Erythroblast (primary cell): ENCODE measurements at regions not wholly inside any gene's neighbourhood (a gene's known extent, or its start where the extent isn't known, plus 50 kb on each side); places are given as distances from the start of the nearest gene placed in this dataset.
"Not testable (repeated sequence)": the region's sequence is repeated elsewhere in the genome, so short reads cannot be mapped to it uniquely, and the experiment has no call there.

ENCODE experiments used
- DNase-seq, 2 experiments: peaks; one replicate each; lab custom pipeline; 2025; lab: John Stamatoyannopoulos, UW
- GATA1 ChIP-seq: IDR thresholded peaks from 2 replicates; pipeline ENCODE4 v1.6.1; 2011; ENCODE audit warnings: low read depth, mild to moderate bottlenecking, control low read depth, low read length, moderate library complexity
- POLR2A ChIP-seq: IDR thresholded peaks from 2 replicates; pipeline ENCODE4 v1.6.1; 2011; ENCODE audit warnings: mild to moderate bottlenecking, low read length

DNA sequence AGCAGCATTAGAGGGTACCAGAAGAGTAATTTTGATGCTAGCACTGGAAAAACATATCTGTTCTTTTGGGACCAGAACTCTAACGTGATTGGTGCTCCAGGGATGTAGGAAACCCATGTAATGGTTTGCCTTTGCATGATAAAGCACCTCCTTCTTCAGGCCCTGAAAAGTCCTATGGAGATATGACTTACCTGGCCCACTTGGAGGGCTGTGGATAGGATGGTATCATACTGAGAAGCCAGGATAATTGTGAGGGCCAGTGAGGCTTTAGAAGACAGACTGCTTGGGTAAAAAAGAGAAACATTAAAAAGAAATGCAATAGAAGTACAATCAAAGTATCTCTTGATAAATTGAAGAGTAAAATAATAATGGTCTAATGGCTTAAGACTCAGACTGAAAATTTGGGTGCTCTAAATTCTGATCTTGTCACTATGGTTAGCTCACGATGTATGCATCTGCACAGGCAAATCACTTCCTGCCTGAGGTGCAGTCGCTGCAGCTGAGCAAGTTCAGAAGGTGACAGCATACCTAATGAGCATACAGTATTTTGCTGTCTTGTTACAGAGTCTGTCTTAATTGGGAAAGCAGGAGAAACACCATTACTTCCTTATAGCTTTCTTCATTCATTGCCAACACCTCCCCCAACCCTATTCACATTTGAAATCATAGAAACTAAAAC lies 371.5 kb downstream of the NUP35 start:
- DNase-seq: no peak
- TF ChIP-seq POLR2A: no peak
- no peak for TF ChIP-seq GATA1

DNA sequence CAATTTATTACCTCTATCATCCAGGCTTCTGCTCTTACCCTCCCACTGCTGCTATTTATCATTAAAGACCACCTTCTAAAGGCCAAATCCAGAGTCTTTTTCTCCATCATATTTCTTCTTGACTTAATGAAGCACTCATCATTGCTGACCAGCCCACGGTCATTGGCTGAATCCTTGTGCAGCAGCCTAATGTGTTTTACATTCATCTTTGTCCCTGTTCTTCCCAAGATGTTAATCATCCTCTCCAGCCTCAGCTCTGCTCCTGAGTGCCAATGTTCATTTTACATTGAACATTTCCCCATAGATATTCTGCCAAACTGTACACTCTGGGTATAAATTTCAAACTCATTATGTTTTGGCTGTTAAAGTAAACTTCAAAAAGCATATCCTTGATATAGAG lies 373.6 kb downstream of the NUP35 start:
- DNase-seq: no peak
- no peak for TF ChIP-seq GATA1
- no peak for TF ChIP-seq POLR2A

DNA sequence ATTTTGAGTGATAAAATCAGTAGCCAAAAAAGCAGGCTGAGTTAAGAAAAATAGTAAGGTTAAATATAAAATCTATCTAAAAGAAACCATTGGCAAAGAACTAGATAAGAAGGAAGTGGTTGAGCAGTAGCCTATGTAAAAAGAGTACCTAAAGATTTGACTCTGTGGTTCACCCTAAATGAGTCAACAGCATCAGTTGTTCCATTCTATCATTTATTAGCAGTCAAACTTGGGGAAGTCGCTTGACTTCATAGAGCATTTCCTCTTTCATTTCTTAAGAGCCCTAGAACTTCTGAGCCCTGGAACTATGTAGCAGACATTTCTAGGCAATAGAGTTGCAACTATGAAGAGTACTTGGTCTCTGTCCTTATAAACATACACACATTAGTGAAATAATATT lies 381.7 kb downstream of the NUP35 start:
- no peak for TF ChIP-seq POLR2A
- TF ChIP-seq GATA1: no peak
- DNase-seq: no peak

DNA sequence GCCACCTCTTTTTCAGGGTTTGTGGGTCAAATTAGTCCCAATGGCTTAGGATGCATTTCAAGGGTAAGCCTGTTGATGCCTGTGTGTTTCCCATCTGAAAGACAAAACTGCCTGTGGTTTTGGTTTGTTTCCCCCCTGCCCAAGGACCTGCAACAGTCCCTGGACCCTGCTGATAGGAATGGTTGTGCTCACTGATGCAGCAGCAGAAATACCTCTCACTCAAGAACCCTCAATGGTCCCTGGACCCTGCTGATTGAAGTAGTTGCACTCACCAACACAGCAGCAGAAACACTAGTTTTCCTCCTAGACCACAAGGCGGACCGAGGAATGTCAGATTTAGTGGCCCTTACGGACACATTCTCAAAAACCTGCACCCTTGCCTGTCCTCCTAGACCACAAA lies 386.9 kb downstream of the NUP35 start:
- DNase-seq: no peak
- TF ChIP-seq POLR2A: no peak
- TF ChIP-seq GATA1: no peak

DNA sequence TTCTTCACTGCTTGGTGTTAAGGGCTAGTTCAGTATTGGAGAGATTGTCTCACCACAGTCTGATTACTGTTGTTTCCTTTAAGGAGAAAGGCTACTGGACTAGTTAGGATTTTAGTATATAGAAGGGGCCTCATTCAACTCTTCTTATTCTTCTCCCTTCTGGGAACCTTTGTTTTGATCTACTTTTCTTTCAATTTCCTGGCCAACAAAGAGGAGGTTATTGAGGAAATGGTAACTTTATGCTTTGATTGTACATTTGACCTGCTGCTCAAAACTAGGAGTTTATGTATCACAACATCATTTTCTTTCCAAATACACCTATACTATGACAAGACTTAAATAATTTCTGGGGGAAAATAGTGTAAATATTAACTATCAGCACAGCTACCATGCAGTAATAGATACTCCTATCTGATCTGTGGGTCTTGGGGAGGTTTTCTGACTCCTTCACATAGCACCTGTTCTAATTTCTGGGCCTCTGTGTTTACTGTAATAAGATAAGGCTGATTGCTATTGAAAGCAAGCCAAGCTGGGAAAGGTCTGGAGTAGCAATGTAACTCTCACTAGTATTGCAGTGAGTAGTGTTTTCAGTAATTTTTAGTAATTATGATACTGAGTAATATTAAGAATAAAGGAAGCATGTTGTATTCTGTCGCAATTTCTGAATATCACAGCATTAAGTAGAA lies 395.3 kb downstream of the NUP35 start:
- TF ChIP-seq GATA1 (no peak), POLR2A (no peak)

DNA sequence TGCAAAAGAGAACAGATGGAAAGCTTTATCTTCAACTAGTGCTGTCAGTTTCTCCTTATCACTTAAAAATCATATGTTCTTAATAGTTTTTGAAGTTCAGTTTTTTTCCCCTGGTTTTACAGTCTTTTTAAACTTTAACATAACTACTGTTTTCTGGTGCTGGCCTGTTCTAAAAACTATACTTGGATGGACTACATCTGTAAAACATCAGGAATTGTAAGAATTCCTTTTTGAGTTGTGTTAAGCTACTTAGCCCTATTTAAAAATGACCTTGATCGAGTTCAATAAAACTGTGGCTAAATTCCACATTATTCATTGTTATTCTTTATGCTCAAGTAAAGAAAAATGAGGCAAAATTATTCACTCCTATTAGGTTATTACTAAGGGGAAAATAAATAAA lies 397.7 kb downstream of the NUP35 start:
- DNase-seq: no peak
- TF ChIP-seq GATA1 (no peak), POLR2A (no peak)

More for the DNA sequence above, 395.3 kb downstream of the NUP35 start:
- no peak for DNase-seq

DNA sequence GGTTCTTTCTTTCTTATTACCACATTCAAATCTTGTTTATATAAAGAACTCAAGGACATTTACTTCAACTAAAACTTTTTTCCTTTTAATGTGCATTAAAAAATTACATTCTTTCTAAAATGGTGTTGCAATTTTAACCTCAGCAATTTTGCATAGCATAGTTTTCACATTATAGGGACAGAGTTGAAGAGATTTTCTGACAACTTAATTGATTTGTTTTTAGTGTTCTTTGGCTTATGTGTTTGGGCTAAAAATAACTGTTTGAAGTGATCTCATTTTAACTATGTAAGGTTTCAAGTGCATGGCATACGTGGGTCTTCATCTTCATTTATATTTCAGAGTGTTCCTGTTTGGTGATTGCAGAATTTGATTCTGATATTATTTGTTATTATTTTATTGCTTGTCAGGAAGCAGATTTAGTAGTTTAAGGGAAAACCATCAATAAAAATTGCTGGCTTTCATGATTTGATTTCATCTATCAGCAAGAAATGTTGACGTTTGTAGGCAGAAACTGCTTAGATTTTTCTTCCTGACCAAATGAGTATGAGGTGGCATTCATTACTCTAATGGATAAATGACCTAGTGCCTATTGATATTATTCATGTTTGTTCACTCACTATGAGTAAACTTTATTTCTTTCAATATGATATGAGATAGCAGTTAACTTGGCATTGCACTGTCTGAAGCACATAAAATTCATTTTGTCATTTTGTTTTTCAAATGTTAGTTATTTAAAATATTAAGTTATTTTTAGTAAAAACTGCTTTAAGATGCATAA lies 398.4 kb downstream of the NUP35 start:
- no peak for DNase-seq
- TF ChIP-seq GATA1: no peak
- TF ChIP-seq POLR2A: no peak

DNA sequence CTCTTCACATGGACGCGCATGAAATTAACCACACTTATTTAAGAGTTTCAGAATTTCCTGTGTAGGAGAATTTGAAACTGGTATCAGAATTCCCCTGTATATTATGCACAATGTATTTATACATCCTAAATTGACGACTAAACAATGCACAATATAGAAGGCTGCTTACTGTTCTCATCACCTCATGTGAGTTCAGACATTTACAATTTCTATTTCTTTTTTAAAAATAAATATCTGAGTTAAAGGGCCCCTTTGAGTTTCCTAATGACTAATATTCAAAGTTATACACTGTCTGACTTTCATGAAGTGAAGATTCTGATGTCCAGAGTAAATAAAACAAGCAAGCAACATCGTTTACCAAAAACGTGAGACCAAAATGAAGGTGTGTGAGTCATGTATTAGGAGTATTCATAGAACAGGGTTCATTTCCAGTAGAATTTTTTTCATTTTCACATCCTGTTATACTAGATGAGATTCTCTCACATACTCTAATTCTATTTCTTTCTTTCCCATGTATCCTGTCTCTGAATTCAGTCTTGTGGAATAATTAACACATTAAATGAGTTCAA lies 406.2 kb downstream of the NUP35 start:
- DNase-seq: no peak
- TF ChIP-seq GATA1 (no peak), POLR2A (no peak)

DNA sequence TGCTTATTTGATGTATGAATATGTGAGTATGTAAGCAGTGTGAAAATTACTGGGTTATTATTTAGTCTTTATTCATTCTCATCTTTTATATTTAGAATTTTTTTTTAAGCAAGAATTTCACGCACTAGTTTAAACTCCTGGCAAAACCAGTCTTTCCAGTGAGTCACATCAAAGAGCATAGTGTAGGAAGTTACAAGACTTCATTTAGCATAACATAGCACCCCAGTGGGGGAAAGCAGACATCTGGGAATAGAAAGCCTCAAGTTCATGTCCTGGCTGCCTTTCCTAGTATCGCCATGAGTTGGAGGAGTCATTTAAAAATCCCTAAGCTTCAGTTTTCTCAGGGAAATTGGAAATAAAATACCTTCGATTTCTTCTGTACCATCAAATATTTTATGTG lies 408.3 kb downstream of the NUP35 start:
- DNase-seq: no peak
- no peak for TF ChIP-seq GATA1
- TF ChIP-seq POLR2A: no peak

DNA sequence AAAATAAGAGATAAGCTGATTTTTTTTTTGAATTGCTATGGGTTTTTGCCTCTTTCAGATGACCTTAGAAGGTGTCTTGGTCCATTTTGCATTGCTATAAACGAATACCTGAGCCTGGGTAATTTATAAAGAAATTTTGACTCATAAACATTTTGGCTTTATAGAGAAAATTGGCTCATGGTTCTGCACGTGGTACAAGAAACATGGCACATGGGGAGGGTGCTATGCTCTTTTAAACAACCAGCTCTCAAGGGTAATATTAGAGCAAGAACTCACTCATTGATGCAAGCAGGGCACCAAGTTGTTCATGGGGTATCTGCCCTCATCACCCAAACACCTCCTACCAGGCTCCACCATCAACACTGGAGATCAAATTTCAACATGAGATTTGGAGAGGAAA lies 408.8 kb downstream of the NUP35 start:
- DNase-seq: no peak
- no peak for TF ChIP-seq POLR2A
- no peak for TF ChIP-seq GATA1

DNA sequence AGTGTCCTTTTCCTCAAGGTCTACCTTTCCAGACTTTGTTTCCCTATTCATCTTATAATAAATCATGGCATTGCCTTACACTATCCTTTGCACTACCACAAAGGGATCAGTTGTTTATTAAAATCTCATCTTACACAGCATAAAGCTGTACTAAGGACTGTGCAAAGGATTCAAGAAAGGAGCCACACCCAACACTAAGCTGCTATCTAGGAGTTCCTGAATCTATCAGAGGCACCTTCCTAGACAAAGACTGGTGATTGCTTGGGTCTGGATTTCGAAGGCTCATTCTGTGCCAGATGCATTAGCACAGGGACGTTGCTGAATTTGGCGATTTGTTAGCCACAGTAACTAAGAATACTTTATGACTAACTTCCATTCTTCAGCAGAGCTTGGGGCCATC lies 412.0 kb downstream of the NUP35 start:
- no peak for TF ChIP-seq GATA1
- no peak for TF ChIP-seq POLR2A
- DNase-seq: no peak

DNA sequence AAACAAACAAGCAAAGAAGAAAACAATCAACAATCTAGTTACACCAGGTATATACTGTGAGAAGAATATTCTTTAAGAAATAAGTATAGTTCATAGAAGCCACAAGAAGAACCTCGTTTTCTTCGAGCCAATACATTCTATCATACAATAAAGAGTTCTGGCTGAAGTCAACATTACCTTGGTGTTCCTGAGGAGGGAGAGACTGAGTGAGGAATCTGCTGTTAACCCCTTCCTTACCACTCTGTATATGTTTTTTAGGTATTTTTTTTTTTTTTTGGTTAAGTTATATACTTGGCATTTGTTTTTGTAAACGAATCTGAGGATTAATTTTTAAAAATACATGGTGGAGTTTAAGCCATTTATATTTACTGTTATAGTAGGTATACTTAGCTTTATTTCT lies 412.5 kb downstream of the NUP35 start:
- DNase-seq: no peak
- no peak for TF ChIP-seq GATA1
- no peak for TF ChIP-seq POLR2A

DNA sequence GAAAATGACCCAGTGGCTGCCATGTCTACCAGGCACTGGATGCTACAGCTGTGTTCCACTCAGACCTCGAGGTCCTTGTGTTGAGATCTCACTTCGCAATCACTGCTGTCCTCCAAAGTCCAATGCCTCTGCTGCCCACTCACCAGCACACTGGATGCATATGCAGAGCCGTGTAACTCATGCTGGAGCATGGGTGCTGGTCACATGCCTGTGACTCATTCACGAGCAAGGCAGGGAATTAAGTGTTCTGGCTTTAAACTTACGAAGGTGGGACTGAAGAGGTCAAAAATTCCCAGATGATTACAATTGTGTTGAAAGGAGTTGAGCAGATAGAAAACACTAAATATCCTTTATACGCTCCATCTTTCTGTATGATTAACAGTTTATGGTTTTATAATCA lies 417.5 kb downstream of the NUP35 start:
- no peak for TF ChIP-seq GATA1
- DNase-seq: no peak

DNA sequence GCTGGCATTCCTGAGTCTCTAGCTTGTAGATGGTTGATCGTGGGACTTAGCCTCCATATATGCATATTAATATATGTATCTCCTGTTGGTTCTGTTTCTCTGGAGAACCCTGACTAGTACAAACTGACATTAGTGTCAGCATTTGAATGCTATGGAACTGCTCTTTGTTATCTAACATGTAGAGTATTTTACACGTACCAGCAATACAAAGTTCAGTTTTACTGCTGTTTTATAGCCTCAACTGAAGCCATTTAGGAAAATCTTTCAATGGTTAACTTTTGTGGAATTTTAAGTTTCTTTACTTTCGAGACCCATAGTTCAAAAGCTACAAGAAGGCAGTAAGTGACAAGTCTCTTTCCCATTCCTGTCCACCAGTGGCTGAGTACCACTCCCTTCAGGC lies 418.4 kb downstream of the NUP35 start:
- TF ChIP-seq POLR2A (no peak), GATA1 (no peak)
- no peak for DNase-seq

DNA sequence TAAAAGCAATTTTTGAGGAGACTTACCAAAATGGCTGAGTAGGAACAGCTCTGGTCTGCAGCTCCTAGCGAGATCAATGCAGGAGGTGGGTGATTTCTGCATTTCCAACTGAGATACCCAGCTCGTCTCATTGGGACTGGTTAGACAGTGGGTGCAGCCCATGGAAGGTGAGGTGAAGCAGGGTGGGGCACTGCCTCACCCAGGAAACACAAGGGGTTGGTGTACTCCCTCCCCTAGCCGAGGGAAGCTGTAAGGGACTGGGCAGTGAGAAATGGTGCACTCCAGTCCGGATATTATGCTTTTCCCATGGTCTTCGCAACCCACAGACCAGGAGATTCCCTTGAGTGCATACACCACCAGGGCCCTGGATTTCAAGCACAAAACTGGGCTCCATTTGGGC lies 419.0 kb downstream of the NUP35 start:
- no peak for DNase-seq

DNA sequence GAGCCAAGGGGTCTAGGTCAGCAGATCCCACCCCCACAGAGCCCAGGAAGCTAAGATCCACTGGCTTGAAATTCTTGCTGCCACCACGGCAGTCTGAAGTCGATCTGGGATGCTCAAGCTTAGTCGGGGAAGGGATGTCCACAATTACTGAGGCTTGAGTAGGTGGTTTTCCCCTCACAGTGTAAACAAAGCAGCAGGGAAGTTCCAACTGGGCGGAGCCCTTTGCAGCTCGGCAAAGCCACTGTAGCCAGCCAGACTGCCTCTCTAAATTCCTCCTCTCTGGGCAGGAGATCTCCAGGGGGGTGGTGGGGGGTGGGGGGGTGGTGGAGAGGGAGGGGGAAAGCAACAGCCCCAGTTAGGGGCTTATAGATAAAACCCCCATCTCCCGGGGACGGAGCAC lies 419.5 kb downstream of the NUP35 start:
- no peak for DNase-seq
- TF ChIP-seq GATA1 (no peak), POLR2A (no peak)

More for the DNA sequence above, 419.0 kb downstream of the NUP35 start:
- TF ChIP-seq GATA1: no peak
- TF ChIP-seq POLR2A: no peak

DNA sequence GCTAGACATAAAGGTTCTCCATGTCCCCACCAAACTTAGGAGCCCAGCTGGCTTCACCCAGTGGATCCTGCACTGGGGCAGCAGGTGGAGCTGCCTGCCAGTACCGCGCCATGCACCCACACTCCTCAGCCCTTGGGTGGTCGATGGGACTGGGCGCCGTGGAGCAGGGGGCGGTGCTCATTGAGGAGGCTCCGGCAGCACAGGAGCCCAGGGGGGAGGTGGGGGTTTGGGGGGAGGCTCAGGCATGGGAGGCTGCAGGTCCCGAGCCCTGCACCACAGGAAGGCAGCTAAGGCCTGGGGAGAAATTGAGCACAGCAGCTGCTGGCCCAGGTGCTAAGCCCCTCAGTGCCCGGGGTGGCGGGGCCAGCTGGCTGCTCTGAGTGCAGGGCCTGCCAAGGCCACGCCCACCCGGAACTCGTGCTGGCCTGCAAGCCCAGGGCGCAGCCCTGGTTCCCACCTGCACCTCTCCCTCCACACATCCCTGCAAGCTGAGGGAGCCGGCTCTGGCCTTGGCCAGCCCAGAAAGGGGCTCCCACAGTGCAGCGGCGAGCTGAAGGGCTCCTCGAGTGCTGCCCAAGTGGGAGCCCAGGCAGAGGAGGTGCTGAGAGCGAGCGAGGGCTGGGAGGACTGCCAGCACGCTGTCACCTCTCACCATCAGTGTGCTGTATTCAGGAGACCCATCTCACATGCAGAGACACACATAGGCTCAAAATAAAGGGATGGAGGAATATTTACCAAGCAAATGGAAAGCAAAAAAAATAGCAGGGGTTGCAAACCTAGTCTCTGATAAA lies 422.5 kb downstream of the NUP35 start:
- not testable (repeated sequence) for DNase-seq
